ENCODE measurements at regions not wholly inside any gene's neighbourhood (a gene's known extent, or its start where the extent isn't known, plus 50 kb on each side); places are given as distances from the start of the nearest gene placed in this dataset.

DNA sequence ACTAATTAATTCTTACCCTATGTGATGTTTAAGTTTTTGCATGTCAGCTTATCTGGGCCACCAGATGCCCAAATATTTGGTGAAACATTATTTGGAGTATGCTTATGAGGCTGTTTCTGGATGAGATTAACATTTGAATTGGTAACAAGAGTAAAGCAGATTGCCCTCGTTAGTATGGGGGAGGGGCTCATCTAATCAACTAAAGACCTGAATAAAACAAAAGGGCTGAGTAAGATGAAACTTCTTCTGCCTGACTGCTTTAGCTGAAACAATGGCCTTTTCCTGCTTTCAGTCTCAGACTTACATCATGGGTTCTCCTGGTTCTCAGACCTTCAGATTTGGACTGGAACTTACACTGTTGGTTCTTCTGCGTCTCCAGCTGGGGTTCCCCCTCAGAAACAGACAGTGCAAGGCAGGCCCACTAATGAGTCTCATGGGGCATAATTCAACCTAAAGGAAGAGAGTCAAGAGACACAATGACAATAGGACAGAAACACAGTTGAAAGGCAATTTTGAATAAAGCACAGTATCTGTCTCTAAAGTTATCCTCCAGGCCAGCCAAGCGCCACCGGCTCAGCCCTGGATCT, 288.4 kb downstream of the CAAP1 start:
- TF ChIP-seq, protein P1, sequence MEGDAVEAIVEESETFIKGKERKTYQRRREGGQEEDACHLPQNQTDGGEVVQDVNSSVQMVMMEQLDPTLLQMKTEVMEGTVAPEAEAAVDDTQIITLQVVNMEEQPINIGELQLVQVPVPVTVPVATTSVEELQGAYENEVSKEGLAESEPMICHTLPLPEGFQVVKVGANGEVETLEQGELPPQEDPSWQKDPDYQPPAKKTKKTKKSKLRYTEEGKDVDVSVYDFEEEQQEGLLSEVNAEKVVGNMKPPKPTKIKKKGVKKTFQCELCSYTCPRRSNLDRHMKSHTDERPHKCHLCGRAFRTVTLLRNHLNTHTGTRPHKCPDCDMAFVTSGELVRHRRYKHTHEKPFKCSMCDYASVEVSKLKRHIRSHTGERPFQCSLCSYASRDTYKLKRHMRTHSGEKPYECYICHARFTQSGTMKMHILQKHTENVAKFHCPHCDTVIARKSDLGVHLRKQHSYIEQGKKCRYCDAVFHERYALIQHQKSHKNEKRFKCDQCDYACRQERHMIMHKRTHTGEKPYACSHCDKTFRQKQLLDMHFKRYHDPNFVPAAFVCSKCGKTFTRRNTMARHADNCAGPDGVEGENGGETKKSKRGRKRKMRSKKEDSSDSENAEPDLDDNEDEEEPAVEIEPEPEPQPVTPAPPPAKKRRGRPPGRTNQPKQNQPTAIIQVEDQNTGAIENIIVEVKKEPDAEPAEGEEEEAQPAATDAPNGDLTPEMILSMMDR (conservative IDR thresholded peaks at IDR 0.05; ENCODE audit: low read length) = no peak
- no peak for TF ChIP-seq EZH2phosphoT487 (IDR thresholded peaks at IDR 0.05; ENCODE audit: borderline replicate concordance)
